ENCODE measurements at regions not wholly inside any gene's neighbourhood (a gene's known extent, or its start where the extent isn't known, plus 50 kb on each side); places are given as distances from the start of the nearest gene placed in this dataset.

DNA sequence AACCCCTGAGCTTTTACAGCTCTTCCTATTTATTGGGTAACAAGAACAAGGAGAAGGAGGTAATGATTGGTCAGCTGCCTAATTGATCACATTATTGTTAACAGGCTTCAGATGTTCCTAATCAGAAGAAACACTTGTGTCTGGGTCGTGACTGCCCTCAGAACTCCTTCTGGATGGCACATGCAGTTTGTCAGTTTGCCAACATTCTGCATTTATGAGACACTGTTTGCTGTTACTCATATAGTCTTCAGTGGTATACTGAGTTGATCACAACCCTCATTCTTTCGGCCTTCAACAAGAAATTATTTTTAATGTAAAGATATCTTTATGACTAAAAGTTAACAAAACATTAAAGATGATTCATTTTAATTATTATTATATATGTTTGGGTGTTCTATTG lies 95.7 kb upstream of the DOCK10 start:
- DNase-seq (ENCODE audit: low spot score), result no peak

DNA sequence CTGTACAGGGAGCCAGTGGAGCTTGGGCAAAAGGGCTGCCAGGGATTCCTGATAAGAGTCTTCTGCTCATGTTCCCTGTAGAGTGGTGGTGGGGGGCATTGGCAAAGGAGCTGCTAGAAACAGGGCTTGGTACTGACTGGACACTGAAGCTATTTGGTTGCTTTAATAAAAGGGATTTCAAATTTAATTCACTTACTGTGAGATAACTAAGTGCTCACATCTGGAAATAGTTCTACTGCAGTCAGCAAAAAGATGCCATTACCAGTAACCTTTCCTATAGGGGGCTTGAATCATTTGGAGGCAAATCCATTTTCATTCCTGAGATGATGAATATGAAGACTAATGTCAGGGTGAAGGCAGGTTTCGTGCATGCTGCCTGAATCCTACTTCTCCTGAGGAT lies 94.3 kb upstream of the DOCK10 start:
- no peak for DNase-seq (ENCODE audit: low spot score)

DNA sequence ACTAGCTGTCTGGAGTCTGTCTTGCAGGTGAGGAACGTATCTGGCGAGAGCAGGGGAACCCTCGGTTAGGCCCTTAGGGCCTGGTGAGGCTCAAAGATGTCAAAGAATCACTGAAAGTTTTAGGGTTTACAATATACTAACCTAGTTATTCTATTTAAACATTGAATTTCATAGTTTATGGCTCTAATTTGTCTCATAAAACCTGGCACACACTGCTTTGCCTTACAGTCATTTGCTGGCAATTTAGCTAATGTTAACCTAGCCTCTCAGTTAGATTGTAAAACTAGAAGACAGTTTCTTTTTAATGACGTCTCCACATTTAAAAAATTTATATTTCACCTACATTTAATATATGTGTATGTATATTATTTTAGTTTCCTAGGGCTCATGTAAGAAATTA lies 89.6 kb upstream of the DOCK10 start:
- DNase-seq (ENCODE audit: low spot score), result no peak

DNA sequence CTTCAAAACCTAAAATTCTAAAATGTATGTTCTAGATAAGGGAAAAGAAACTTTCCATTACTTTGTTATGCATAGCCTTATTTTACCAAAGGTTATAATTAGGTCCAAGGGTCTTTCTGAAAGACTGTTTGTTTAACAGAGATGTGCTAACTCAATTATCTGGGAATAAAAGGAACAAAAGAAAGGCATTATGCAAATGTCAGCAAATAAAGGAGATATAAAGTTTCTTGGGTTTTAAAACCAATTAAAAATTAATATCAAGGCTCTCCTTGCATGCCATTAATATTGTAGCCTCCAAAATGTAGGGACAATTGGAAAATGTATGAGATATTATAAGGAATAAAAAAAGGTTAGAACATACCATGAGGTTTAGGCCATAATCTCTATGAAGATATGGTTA lies 87.8 kb upstream of the DOCK10 start:
- no peak for DNase-seq (ENCODE audit: low spot score)

DNA sequence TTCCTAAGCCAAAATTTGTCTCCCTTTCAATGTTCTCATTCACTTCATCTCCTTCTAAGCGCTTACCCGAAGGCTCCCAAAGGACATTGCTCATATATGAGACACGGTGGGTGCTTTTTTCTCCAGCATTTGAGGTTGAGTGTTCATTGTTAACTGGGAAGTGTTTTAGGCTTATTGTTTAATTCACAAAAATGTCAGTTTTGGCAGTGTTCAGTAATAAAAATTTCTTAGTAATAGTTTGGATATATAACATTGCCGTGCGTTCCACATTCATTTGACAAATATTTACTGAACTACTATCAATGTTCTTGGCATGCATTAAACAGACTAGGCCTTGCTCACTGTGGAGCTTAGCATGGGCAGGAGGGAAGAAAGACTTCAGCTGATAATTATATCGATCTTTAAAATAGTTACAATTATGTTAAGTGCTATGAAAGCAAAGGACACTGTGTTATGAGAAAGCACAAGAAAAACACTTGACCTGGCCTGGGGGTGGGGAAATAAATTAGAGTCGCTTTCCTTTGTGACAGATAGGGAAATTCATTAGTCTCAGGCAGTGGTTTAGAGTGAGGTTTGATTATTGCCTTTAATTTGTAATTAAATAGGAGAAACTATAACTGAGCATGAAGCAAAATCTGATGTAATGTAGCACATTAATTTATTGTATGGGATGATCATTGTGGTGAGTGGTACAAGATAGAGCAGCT lies 82.2 kb upstream of the DOCK10 start:
- DNase-seq (ENCODE audit: low spot score), result no peak

DNA sequence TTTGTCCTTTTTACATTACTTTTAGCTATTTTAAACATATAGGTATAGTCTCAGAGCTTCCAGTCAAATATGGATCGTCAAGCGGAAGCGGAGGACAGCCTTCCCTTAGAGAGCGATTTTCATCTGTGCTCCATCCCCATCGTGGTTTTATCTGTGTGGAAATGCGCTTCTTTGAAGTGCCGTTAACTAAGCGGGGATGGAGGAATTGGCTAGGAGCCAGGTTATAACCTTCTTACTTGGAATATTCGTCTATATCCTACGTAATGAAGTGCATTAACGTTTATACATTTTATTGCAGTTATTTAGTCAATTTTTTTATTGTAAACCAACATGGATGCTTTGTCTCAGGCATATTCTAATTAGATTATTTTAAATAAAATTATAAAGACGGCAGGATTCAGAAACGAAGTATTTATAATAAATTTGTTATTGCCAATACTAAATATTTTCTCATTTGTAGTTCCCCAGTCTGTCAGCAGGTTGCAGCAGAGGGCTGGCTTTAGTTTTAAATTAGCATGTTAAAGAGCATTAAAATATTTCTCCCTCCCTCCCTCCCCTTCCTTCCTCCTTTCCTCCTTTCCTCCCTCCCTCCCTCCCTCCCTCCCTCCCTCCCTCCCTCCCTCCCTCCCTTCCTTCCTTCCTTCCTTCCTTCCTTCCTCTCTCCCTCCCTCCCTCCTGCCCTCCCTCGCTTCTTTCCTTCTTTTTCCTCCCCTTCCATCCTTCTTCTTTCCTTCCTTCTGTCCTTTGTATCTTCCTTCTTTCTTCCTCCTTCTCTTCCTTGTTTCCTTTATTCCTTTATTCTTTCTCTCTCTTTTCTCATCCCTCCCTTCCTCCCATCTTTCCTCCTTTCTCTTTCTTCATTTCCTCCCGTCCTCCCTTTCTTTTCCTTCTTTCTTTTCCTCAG lies 80.6 kb upstream of the DOCK10 start:
- DNase-seq (ENCODE audit: low spot score), result peak; percentile 34

DNA sequence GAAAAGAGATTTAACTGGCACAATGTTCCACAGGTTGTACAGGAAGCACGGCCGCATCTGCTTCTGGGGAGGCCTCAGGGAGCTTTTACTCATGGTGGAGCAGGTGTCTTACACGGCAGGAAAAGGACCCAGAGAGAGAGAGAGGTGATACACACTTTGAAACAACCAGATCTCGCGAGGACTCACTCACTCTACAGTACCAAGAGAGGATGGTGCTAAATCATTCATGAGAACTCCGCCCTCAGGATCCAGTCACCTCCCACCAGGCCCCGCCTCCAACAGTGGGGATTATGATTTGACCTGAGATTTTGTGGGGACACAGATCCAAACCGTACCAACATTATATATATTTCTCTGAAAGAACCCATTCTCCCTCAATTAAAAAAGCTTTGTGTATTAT lies 79.7 kb upstream of the DOCK10 start:
- no peak for DNase-seq (ENCODE audit: low spot score)

DNA sequence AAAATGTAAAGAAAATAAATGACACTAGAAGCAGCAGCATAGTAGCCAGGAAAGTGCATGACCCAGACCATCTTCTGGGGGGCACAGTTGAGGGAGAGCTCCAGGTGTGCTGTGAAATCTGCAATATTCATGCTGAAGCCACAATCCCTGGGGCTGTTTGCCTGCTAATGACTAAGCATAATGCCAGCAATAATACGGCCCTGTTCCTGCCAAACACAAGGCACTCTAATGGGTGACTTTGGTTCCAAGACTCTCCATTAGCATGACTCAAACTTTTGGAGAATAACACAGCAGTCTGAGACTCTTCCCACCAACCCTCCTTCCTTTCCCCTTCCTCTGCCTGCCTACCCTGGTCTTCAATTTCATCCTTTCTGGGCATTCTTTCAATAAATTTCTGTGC lies 77.9 kb upstream of the DOCK10 start:
- DNase-seq (ENCODE audit: low spot score), result peak; percentile 23

DNA sequence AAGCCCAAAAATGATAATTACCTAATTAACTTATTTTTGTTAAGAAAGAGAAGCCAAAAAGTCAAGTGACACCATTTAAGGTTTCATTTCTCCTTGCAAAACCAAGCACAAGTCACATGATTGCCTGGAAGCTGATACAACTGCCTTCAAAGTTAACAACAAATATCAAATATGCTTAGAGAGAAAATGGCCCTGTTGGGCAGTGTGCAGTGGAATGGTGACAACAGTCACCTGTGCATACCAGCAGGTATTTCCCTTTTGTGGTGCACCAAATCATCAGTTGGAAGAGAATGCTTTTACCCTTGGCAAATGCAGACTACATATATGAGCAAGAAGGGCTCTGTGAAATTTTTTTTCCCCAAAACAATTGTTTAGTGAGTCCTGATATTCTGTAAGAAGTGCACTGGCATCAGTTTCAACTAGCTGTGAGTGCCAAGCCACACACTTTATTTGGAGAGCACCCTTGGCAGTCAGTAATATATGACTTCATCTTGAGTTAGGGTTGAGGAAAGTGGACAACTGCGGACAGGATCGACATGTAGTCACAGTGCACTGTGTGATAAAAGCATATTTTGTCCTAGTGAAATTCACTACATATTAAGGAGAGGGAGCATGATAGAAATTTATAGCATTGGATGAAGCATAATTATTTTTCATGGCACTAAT lies 74.9 kb upstream of the DOCK10 start:
- peak; percentile 38 for DNase-seq (ENCODE audit: low spot score)

DNA sequence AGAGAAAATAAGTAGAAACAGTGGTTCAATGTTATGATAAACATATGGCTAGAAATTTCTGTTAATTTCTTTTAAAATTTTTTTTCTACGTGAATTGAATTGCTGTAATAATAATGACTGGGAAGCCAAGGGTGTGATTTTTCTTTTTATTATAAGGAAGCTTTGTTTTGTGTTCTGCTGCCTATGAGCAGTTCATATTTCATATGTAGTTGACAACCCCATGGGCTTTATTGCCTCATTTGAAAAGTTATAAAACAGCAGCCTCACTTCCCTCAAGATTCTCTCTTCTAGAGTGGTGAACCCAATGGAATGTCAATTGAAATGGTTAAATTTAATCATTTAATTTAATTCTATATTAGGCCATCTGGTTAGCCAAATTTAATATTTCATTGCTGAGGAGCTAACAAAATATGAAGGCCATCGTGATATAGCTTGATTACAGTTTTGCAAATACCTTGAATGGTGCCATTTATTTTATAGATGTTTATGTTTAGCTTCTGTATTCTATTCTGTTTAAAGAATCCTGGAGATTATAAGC lies 72.6 kb upstream of the DOCK10 start:
- no peak for DNase-seq (ENCODE audit: low spot score)

DNA sequence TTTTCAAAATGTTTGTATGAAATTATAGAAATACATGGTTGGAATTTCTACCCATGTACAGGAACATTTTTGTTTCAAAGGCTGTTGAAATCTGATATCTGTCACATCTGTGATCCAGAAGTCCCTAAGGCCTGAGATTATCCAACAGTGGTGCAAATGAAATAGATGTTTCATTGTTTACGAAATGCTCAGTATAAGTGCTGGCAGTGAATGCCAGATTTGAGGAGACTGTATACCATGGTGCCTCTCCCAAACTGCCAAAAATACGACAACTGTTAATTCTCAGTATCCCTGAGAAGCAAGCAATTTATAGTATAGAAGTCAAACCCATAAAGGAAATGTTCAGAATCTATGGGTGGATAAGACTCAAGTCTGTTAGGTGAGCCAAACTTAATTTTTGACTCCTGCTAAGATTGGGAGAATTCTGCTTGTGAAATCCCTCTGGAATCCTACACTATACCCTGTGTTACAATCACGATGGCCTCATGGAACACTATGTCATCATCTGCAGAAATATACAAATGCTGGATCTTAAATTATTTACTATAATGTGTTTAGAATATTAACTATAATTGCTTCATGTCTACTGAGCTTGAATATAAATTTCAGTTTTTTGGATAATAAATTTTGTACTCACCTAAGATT lies 71.2 kb upstream of the DOCK10 start:
- no peak for DNase-seq (ENCODE audit: low spot score)

DNA sequence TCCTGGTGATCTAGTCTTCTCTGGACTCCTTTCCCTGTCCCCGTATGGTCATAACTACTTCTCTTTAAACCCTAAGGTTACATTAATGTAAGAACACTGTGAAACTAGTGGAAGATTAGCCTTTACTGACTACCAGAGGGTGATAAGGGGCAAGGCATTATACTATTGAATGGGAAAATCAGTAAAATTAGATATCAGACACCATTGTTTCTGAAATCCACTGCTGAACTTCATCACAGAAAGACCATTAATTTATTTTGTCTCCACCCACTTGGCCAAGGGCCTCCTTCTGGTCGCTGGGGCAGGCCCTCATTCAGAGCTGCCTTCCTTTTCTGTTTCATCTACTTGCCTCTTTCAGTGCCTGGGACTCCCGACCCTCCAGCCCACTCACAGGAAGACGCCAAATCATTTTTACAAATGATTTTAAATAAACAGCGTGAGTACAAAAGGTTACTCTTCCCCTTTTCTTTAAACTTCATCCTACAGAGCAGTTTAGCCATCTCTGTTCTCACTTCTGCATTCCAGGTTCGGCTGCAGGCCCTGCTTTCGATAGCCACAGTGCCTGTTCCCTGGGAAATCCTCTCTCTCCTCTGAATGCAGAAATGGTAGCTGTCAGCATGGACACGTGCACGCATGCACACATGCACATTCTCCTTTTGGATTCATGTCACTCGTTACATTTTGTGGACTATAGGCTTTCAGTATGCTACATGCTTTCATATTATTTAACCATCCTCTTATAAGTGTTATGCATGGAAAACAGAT lies 70.3 kb upstream of the DOCK10 start:
- DNase-seq (ENCODE audit: low spot score), result no peak

DNA sequence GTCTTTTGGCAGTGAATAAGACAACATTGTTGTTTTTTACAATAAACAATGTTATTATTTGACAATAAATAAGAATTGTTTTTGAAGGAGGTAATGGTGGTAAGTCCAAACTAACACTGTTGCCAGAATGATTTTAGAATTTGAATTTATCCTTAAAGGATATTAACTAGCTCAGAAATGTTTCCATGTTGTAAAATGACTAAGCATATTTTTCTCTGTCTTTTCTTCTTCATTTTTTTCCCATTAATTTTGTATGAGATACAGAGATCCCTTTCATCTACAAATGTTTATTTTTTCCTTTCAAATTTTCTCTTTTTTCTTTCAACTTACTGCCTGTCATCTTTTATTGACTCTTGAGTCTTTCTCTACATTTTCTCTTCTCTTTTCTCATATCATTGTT lies 66.5 kb upstream of the DOCK10 start:
- DNase-seq (ENCODE audit: low spot score), result no peak

DNA sequence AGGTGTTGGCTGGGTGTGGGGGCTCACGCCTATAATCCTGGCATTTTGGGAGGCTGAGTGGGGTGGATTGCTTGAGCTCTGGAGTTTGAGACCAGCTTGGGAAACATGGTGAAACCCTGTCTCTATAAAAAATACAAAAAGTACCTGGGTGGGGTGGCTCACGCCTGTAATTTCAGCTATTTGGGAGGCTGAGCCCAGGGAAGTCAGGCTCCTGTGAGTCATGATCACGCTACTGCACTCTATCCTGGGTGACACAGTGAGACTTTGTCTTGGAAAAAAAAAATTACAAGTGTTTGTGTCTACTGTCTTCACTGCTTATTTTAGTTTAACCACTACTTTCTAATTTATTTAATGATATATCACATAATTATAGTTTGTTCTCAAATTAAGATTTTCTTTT lies 62.7 kb upstream of the DOCK10 start:
- DNase-seq (ENCODE audit: low spot score), result no peak

DNA sequence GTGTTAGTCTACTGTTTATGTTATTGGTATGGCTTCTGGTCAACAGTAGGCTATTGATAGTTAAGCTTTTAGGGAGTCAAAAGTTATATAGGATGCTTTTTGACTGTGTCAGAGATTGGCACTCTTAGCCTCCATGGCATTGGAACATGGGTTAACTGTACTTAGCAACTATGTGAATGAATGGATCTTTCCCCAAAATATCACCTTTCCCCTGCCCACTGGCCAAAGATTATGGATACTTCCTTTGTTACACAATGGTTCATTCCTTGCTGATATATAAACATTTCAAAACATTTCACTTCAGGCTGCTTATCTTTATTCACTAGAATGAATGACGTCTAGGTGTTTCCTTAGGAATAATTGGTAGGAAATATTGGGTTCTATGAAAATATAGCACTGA lies 62.1 kb upstream of the DOCK10 start:
- no peak for DNase-seq (ENCODE audit: low spot score)

DNA sequence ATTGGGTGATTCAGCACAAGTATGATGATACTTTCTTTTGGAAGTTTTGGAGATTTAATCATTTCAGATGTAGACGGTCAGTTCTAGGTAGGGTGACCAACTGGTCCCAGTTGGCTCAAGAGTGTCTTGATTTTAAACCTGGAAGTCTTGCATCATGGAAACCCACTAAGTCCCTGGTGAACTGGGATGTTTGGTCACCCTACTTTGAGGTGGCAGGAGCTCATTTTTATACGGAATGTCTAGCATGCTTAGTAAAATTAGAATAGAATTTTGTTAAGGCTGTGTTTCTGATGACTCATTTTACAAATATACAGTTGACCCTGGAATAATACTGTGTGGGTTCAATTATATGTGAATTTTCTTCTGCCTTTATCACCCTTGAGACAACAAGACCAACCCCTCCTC lies 61.5 kb upstream of the DOCK10 start:
- peak; percentile 37 for DNase-seq (ENCODE audit: low spot score)

DNA sequence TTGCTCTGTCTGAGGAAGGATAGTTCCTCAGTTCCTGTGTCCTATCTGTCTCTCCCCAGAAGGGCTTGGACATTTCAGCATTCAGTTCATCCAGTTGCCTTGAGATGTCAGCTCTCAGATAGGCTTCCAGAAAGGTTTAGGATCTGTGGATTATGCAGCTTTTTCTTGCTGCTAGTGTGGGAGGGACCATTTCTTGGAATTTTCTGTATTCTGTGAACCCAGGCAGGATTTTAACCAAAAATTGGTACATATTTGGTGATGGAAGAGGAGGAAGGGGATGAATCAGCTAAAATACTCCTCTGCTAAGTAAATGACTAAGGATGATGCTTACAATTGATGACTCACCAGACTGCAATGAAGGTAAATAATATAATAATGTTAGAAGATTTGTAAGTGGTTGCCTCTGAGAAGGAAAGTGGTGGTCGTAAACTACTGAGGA lies 58.6 kb upstream of the DOCK10 start:
- DNase-seq (ENCODE audit: low spot score), result peak; percentile 76

DNA sequence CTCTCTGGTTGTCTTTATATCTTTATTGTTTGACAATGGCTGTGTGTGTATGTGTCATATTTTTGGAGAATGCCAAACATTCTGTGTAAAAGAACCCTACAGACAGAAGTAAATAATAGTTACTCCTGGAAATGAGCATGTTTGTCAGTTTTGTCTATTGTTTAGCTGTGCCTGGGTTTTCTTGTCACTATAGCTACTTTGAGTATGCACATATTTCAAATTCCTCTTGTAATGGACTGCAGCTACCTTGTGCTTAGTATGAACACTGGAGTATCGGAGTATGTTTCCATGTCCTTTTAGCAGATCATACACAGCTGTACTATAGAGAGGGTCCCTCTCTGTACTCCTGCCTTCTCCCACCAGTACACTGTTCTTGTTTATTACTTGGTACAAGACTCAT lies 58.0 kb upstream of the DOCK10 start:
- peak; percentile 25 for DNase-seq (ENCODE audit: low spot score)

DNA sequence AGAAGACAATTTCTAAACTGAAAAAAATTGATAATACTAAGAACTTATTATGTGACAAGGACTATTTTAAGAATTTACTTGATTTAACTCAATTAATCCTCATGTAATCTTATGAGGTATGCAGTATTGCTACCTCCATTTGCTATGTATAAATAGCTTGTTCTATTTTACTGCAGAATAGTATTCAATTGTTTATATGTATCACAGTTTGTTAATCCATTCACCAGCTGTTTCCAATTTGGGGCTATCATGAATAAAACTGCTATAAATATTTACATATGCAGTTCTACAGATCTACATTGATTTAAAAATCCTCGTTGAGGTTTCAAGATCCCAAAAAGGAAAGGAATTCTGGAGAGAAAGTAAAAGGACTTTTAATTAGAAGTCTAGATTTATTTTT lies 54.8 kb upstream of the DOCK10 start:
- DNase-seq (ENCODE audit: low spot score), result no peak
